Parathyroid adenoma (tissue), 2 donors: ENCODE measurements at regions not wholly inside any gene's neighbourhood (a gene's known extent, or its start where the extent isn't known, plus 50 kb on each side); places are given as distances from the start of the nearest gene placed in this dataset.
"Not testable (repeated sequence)": the region's sequence is repeated elsewhere in the genome, so short reads cannot be mapped to it uniquely, and the experiment has no call there.

Experiments used
- H2AFZ ChIP-seq: fragments of 300-600 bp; sonication (generic); one replicate; pipeline ENCODE4 v1.7.0; 2017; ENCODE audit warnings: antibody characterized with exemption, mild to moderate bottlenecking
- H3K27ac ChIP-seq: fragments of 300-600 bp; sonication (generic); one replicate; pipeline ENCODE4 v1.7.0; 2017
- H3K27me3 ChIP-seq: fragments of 300-600 bp; sonication (generic); one replicate; pipeline ENCODE4 v1.7.0; 2017; ENCODE audit warnings: low read length; ENCODE audit not compliant: control insufficient read depth, insufficient read depth
- H3K36me3 ChIP-seq: fragments of 300-600 bp; sonication (generic); one replicate; pipeline ENCODE4 v1.7.0; 2017; ENCODE audit warnings: low read length; ENCODE audit not compliant: control insufficient read depth, insufficient read depth
- H3K4me1 ChIP-seq: fragments of 300-600 bp; sonication (generic); one replicate; pipeline ENCODE4 v1.7.0; 2017; ENCODE audit warnings: control low read depth
- H3K4me2 ChIP-seq: fragments of 300-600 bp; sonication (generic); one replicate; pipeline ENCODE4 v1.7.0; 2017; ENCODE audit warnings: low read length
- H3K4me3 ChIP-seq: fragments of 300-600 bp; sonication (generic); one replicate; pipeline ENCODE4 v1.7.0; 2017; ENCODE audit warnings: low read depth, low read length
- H3K79me2 ChIP-seq: fragments of 300-600 bp; sonication (generic); one replicate; pipeline ENCODE4 v1.7.0; 2017; ENCODE audit warnings: control low read depth
- H3K9ac ChIP-seq: fragments of 300-600 bp; sonication (generic); one replicate; pipeline ENCODE4 v1.7.0; 2017; ENCODE audit warnings: mild to moderate bottlenecking
- H3K9me3 ChIP-seq: fragments of 300-600 bp; sonication (generic); one replicate; pipeline ENCODE4 v1.7.0; 2017; ENCODE audit warnings: low read length; ENCODE audit not compliant: control insufficient read depth
- TF ChIP-seq, protein P1 (sequence below): fragments of 300-600 bp; sonication (generic); IDR thresholded peaks from one replicate; pipeline ENCODE4 v1.7.0; 2017; ENCODE audit warnings: antibody characterized with exemption, mild to moderate bottlenecking
- donor health status: primary hyperparathyroidism.

DNA sequence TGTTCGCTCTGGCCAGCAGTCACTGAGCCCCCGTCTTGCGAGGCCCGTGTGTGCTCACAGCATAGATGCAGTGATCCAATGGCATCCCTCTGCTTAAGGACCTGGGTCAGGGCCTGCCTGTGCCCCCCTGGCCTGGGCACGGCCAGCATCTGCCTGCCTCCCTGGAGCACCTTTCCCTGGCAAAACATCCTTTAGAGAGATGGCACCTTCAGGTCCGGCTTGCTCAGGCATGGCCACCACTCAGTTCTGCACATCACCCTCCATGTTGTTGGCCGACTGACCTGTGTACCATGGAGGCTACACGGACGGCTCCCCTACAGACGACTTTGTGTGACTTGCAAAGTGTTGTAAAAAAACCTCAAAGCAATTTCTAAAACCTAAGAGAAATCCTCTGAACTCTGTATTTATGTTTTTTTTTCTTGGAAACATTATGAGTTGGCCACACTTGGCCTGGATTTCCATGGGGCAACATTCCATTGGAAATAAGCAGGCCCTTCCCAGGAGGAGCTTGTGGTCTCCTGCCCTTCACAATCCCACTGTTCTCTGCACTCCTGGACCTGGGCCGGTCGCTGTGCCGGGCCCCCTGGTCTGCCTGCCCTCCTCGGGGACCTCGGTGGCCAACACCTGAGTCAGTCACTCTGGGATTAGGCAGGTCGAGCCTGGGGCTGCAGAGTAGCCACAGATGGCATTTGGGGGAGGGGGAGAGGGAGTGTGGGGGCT, 592.4 kb downstream of the TBC1D22A start:
- Histone ChIP-seq H3K27ac (no peak overlapping the region), H3K9me3 (no peaks in the 10 kb centered on the region), H3K4me3 (no peak overlapping the region), H2AFZ (no peak overlapping the region), H3K4me2 (no peak overlapping the region), H3K4me1 (no peaks in the 10 kb centered on the region), H3K27me3 (no peaks in the 10 kb centered on the region), H3K36me3 (no peaks in the 10 kb centered on the region), H3K9ac (no peak overlapping the region), H3K79me2 (no peaks in the 10 kb centered on the region)
- TF ChIP-seq, protein P1, sequence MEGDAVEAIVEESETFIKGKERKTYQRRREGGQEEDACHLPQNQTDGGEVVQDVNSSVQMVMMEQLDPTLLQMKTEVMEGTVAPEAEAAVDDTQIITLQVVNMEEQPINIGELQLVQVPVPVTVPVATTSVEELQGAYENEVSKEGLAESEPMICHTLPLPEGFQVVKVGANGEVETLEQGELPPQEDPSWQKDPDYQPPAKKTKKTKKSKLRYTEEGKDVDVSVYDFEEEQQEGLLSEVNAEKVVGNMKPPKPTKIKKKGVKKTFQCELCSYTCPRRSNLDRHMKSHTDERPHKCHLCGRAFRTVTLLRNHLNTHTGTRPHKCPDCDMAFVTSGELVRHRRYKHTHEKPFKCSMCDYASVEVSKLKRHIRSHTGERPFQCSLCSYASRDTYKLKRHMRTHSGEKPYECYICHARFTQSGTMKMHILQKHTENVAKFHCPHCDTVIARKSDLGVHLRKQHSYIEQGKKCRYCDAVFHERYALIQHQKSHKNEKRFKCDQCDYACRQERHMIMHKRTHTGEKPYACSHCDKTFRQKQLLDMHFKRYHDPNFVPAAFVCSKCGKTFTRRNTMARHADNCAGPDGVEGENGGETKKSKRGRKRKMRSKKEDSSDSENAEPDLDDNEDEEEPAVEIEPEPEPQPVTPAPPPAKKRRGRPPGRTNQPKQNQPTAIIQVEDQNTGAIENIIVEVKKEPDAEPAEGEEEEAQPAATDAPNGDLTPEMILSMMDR: no peak

DNA sequence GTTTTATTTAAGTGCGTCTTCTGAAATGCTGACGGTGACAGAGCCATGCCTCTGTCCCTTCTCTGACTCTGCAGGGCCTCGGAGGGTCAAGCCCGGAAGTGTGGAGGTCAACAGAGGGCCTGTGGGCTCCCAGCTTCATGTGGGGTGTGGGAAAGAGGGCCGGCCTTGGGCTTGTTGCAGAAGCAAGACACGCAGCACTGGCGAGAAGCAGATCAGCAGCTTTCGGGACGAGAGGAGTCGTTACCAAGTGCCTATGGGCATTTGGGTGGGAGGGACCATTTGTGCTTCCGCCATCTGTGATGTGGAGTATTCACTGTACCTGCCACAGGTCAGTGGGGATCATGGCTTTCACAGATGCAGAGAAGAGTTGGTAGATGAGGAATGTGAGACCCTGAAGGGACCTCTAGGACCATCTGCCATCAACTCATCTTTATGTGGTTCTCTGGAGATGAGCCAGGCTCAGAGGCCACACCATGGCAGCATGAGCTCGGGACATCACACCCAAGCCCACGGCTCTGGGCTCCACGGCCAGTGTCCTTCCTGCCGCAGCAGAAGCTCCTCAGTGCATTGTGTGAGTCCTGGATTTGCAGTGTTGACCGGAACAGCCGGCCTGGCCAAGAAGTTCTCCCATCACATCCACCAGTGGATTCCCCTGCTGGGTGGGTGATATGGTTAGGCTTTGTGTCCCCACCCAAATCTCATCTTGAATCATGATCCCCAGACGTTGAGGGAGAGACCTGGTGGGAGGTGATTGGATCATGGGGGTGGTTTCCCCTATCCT, 590.7 kb downstream of the TBC1D22A start:
- H3K4me3 ChIP-seq: no peak overlapping the region
- no peaks in the 10 kb centered on the region for H3K9me3 ChIP-seq
- no peak overlapping the region for H2AFZ ChIP-seq
- H3K79me2 ChIP-seq: no peaks in the 10 kb centered on the region
- no peaks in the 10 kb centered on the region for H3K4me1 ChIP-seq
- H3K9ac ChIP-seq: no peak overlapping the region
- no peaks in the 10 kb centered on the region for H3K27me3 ChIP-seq
- no peak overlapping the region for H3K27ac ChIP-seq
- H3K4me2 ChIP-seq: no peak overlapping the region
- TF ChIP-seq, protein P1: no peak
- H3K36me3 ChIP-seq: no peaks in the 10 kb centered on the region

DNA sequence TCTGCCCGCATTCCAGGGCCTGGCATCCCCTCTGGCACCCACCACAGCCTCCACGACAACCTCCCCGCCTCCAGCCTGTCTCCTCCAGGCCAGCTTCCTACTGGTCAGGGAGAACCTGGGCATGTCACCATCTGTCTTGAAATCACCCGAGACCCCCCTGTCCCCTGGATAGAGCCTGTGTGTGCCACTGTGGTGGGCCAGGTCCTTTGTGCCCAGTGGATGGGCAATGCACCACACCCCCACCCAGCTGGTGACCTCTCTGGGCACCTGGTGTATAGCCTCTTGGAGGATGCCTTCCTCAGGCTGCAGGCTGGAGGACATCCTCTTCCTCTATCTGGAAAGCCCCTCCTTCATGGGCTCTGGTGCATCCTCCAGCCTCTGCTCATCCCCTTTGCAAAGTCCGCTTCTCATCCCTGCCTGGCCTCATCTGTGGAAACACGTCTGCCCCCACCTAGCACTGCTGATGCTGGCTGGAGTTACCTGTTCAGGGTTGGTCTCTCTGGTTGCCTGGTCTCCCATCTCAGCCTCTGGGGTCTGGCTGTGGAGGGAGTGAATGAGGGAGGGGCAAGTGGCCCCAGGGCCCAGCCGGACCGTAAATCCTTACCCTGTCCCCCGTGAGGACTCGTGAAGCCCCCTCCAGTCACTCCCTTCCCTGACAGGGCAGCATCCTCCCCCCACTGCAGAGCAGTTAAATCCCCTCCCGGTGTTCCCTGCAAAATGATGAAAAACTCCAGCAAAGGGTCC, 589.6 kb downstream of the TBC1D22A start:
- H3K27ac ChIP-seq: no peak overlapping the region
- H3K4me2 ChIP-seq: no peak overlapping the region
- no peak overlapping the region for H3K4me3 ChIP-seq
- no peaks in the 10 kb centered on the region for H3K79me2 ChIP-seq
- H3K9me3 ChIP-seq: no peaks in the 10 kb centered on the region
- no peaks in the 10 kb centered on the region for H3K36me3 ChIP-seq
- no peak overlapping the region for H2AFZ ChIP-seq
- TF ChIP-seq, protein P1: no peak
- H3K27me3 ChIP-seq: no peaks in the 10 kb centered on the region
- no peak overlapping the region for H3K9ac ChIP-seq
- no peaks in the 10 kb centered on the region for H3K4me1 ChIP-seq

DNA sequence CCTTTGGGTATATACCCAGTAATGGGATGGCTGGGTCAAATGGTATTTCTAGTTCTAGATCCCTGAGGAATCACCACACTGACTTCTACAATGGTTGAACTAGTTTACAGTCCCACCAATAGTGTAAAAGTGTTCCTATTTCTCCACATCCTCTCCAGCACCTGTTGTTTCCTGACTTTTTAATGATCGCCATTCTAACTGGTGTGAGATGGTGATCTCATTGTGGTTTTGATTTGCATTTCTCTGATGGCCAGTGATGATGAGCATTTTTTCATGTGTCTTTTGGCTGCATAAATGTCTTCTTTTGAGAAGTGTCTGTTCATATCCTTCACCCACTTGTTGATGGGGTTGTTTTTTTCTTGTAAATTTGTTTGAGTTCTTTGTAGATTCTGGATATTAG, 583.8 kb downstream of the TBC1D22A start:
- H3K79me2 ChIP-seq, H3K4me2 ChIP-seq, H3K36me3 ChIP-seq, H2AFZ ChIP-seq, H3K9ac ChIP-seq, H3K27ac ChIP-seq, H3K27me3 ChIP-seq, H3K9me3 ChIP-seq, H3K4me1 ChIP-seq, H3K4me3 ChIP-seq: not testable (repeated sequence)

DNA sequence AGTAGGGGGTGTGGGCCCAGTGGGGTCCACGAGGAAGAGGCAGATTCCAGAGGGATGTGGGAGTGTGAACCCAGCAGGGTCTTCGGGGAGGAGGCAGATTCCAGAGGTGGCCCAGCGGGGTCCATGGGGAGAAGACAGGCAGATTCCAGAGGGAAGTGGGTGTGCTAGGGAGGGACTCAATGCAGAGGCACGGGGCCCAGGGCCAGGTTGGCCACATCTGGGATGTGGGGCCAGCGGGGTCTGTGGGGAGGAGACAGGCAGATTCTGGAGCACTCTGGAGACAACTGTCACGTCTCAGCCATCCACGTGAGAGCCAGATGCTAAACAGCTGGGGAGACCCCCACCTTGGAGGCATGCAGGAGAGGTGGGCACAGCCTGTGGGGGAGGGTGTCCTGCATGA, 582.6 kb downstream of the TBC1D22A start:
- no peak overlapping the region for H3K27ac ChIP-seq
- H3K36me3 ChIP-seq: no peaks in the 10 kb centered on the region
- TF ChIP-seq, protein P1: no peak
- no peaks in the 10 kb centered on the region for H3K27me3 ChIP-seq
- H3K79me2 ChIP-seq: no peaks in the 10 kb centered on the region
- H3K4me1 ChIP-seq: no peaks in the 10 kb centered on the region
- no peaks in the 10 kb centered on the region for H3K9me3 ChIP-seq
- no peak overlapping the region for H3K4me3 ChIP-seq
- H2AFZ ChIP-seq: no peak overlapping the region
- no peak overlapping the region for H3K4me2 ChIP-seq
- H3K9ac ChIP-seq: no peak overlapping the region
